Activated CD8-positive, alpha-beta T cell treated with anti-CD3 and anti-CD28 coated beads, Interleukin-2, amount 10 ng/mL, durations not matched to agents 7 days and 5 days (primary cell): ENCODE measurements at regions not wholly inside any gene's neighbourhood (a gene's known extent, or its start where the extent isn't known, plus 50 kb on each side); places are given as distances from the start of the nearest gene placed in this dataset.

ENCODE experiments used
- ATAC-seq: fragments of 150-1000 bp; cut with Tn5 transposase; one replicate; pipeline ENCODE4 v1.10.0; 2021; ENCODE audit warnings: moderate library complexity
- CTCF ChIA-PET: fragments of 350-600 bp; sonication (Branson Sonifier 250); formaldehyde crosslinking; loops from one replicate; lab custom pipeline; 2021; ENCODE audit warnings: antibody characterized with exemption; lab: Charles Lee
- POLR2A ChIA-PET: fragments of 350-600 bp; sonication (Branson Sonifier 250); formaldehyde crosslinking; loops from one replicate; lab custom pipeline; 2021; ENCODE audit warnings: antibody characterized with exemption; lab: Charles Lee
- DNase-seq: peaks from one replicate; pipeline ENCODE4 v3.0.0-alpha.2; 2020
- H3K27ac Mint-ChIP-seq: one replicate; pipeline ENCODE4 v1.8.0; 2021; ENCODE audit warnings: mild to moderate bottlenecking, mixed read lengths
- H3K27me3 Mint-ChIP-seq: one replicate; pipeline ENCODE4 v1.8.0; 2021; ENCODE audit warnings: low read depth, mixed read lengths
- H3K36me3 Mint-ChIP-seq: one replicate; pipeline ENCODE4 v1.8.0; 2021; ENCODE audit warnings: low read depth, mixed read lengths
- H3K4me1 Mint-ChIP-seq: one replicate; pipeline ENCODE4 v1.8.0; 2021; ENCODE audit warnings: low read depth, mixed read lengths
- H3K4me3 Mint-ChIP-seq: one replicate; pipeline ENCODE4 v1.8.0; 2021; ENCODE audit warnings: mild to moderate bottlenecking, mixed read lengths
- H3K9me3 Mint-ChIP-seq: one replicate; pipeline ENCODE4 v1.8.0; 2022; ENCODE audit warnings: mixed read lengths; ENCODE audit not compliant: insufficient read depth

DNA sequence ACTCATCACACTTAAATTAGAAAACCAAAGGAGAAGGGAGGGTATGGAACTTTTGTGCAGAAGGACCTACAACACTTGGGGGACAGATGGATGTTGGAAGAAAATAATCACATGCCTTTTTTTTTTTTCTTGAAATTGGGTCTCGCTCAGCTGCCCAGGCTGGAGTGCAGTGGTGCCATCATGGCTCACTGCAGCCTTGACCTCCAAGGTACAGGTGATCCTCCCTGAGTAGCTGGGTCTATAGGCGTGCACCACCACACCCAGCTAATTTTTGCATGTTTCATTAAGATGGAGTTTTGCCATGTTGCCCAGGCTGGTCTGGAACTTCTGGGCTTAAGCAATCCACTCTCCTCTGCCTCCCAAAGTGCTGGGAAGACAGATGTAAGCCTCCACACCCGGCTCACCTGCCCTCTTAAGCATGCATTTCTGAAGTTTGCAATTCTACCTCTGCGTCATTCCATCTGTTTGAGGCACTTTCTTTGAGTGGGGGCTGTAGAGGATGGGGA is 370.8 kb upstream of the JARID2 start:
- peaks cover 49% of the 10 kb centered on the region for H3K4me1 Mint-ChIP-seq
- POLR2A ChIA-PET: no interaction called here
- ATAC-seq (no peak), DNase-seq (no peak)
- CTCF ChIA-PET: interaction anchor here (1.8 kb wide), 1 partner anchor 29 kb away, joined by 3 read pairs; no protein-coding TSS in a partner anchor
- no peaks in the 10 kb centered on the region for H3K9me3 Mint-ChIP-seq
- no peak overlapping the region for H3K4me3 Mint-ChIP-seq
- peaks cover 4% of the 10 kb centered on the region for H3K36me3 Mint-ChIP-seq
- no peak overlapping the region for H3K27ac Mint-ChIP-seq
- H3K27me3 Mint-ChIP-seq: no peaks in the 10 kb centered on the region

DNA sequence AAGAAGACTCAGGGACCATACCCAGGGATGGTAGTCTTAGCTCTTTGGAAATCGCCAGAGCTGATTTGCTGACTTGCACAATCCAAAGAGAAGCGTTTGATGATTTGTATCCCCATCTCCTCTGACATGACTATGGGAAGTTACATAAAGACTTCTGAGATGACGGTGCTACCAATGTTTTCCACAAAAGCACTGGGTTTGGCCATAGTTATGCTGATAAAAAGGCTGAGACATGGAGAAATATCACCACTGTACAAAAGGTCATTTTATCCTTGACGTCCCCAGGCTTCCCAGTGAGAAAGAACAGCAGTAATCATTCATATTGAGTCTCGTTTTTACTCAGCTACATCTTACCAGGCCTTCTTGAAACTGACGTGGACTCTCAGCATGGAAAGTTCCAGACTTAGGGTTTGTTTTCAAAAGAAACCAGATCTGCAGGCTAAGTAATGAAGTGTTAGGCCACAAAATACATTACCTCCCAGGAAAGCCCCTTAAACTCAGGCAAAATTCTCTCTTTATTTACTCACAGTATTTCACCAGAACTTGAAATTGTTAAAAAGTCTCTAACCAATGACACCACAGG is 370.3 kb upstream of the JARID2 start:
- POLR2A ChIA-PET: no interaction called here
- Mint-ChIP-seq H3K27ac (no peak overlapping the region), H3K27me3 (no peaks in the 10 kb centered on the region), H3K4me3 (no peak overlapping the region), H3K4me1 (peaks cover 46% of the 10 kb centered on the region), H3K9me3 (no peaks in the 10 kb centered on the region), H3K36me3 (peaks cover 4% of the 10 kb centered on the region)
- DNase-seq: no peak
- ATAC-seq: no peak
- CTCF ChIA-PET: interaction anchor here (1.8 kb wide), 1 partner anchor 30 kb away, joined by 3 read pairs; no protein-coding TSS in a partner anchor

DNA sequence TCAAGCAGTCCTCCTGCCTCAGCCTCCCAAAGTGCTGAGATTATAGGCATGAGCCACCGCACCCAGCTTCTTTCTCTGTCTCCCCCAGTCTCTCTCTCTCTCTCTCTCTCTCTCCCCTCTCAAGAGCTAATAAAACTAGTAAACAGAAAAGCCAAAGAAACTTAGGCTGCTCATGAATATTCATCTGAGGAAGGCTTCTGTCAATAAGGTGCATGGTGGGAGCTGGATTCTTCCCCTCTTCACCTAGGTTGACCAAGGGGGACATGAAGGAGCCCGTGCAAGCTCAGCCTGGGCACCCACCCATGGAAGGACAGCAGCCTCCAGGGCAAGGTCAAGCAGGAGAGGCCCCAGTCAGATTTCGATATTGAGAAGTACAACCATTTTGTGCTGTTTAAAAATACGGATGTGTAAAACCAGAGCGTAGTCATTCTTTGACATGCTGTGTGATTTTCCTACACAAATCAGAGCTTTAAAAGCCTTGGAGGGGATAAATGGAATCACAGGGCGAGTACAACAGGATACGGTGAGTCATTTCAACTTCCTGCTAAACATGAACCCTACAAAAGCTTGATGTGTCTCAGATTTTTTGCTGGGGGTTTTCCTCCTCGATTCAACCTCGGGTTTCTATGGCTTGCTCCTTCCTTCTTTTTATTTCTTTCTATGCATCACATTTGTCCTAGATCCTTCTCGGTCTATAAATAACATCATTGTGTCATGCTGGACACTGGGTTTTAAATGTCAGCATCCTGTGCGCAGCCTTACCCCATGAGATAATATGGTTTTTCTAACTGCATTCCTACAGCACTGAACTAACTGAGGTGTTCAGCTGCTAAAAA is 368.9 kb upstream of the JARID2 start:
- DNase-seq: peak; percentile 42
- no peaks in the 10 kb centered on the region for H3K27me3 Mint-ChIP-seq
- peak overlapping the region; percentile 49 for H3K4me3 Mint-ChIP-seq
- ATAC-seq: peak; percentile 85
- H3K4me1 Mint-ChIP-seq: peaks cover 46% of the 10 kb centered on the region
- POLR2A ChIA-PET: interaction anchor here (0.6 to 1.7 kb wide), 3 partner anchors 9 to 1469 kb away, joined by 3 to 5 read pairs (median 3); no protein-coding TSS in a partner anchor
- H3K27ac Mint-ChIP-seq: peak overlapping the region; percentile 80
- CTCF ChIA-PET: interaction anchor here (0.5 to 1.8 kb wide), 4 partner anchors 9 to 550 kb away, joined by 3 to 4 read pairs (median 3); no protein-coding TSS in a partner anchor
- H3K9me3 Mint-ChIP-seq: no peaks in the 10 kb centered on the region
- H3K36me3 Mint-ChIP-seq: peaks cover 4% of the 10 kb centered on the region

DNA sequence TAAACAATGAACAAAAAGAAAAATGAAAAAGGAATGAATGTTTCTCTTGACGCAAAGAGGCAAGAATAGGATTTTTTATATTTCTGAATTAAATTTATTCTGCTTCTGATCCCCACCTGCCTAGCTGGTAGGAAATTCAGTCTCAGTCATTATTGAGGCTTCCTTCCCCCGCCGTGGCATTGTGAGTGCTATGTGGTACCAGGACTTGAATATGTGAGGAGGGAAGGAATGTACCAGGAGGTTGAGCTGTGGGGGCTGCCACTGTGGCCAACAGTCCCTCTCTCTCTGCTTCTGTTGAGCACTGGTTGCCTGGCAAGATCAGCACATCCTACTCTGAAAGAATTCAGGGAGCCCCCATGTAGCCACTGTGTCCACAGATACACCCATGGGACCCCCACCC is 368.1 kb upstream of the JARID2 start:
- Mint-ChIP-seq H3K27me3 (no peaks in the 10 kb centered on the region), H3K27ac (no peak overlapping the region), H3K4me1 (peaks cover 46% of the 10 kb centered on the region), H3K36me3 (peaks cover 4% of the 10 kb centered on the region), H3K9me3 (no peaks in the 10 kb centered on the region), H3K4me3 (no peak overlapping the region)
- ATAC-seq (no peak), DNase-seq (no peak)
- POLR2A ChIA-PET: interaction anchor here (0.6 kb wide), 1 partner anchor 1470 kb away, joined by 3 read pairs; no protein-coding TSS in a partner anchor
- CTCF ChIA-PET: no interaction called here

DNA sequence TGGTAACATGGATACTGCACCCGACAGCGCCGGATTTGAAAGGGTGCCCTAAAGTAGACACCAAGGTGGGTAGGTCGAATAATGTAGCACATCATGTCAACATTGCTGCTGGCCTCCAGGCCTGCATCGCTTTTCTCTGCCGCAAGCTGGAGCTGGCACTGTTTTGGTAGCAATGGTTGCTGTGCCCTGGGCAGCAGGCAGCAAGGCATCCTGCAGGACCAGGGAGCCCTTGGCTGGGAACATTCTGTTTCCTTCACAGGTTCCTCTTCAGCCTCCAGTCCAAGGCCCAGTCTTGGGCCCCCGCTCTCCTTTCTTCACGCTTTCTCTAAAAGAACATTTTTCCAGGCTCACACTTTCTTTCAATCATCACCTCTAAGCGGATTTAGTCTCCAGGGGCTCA is 365.8 kb upstream of the JARID2 start:
- no peak for DNase-seq
- H3K9me3 Mint-ChIP-seq: no peaks in the 10 kb centered on the region
- H3K27me3 Mint-ChIP-seq: no peaks in the 10 kb centered on the region
- no peak overlapping the region for H3K27ac Mint-ChIP-seq
- peaks cover 4% of the 10 kb centered on the region for H3K36me3 Mint-ChIP-seq
- peaks cover 34% of the 10 kb centered on the region for H3K4me1 Mint-ChIP-seq
- no peak overlapping the region for H3K4me3 Mint-ChIP-seq
- ChIA-PET POLR2A (no interaction called here), CTCF (no interaction called here)
- ATAC-seq: no peak

DNA sequence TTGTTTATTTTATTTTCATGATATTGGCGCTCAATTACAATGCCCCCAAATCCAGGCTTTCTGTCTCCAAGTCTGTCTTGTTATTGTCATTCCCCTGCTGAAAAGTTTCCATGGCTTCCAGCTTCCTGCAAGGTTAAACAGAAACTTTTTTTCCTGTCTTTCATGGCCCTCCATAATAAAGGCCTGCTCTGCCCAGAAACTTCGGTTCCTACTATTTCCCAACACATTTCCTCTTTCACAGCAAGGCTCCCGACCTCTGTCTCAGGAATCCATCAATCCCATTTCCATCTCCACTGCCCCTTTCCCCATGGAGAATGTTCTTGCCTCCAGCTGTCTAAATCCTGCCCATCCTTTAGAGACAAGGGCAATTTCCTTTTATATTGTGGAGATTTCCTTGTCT is 365.2 kb upstream of the JARID2 start:
- ChIA-PET POLR2A (interaction anchor here (0.7 kb wide), 3 partner anchors 72 to 319 kb away, joined by 4 to 5 read pairs (median 5); no protein-coding TSS in a partner anchor), CTCF (interaction anchor here (0.6 kb wide), 1 partner anchor 20 kb away, joined by 6 read pairs; no protein-coding TSS in a partner anchor)
- DNase-seq (no peak), ATAC-seq (no peak)
- Mint-ChIP-seq H3K27me3 (no peaks in the 10 kb centered on the region), H3K9me3 (no peaks in the 10 kb centered on the region), H3K4me3 (no peak overlapping the region), H3K4me1 (peaks cover 29% of the 10 kb centered on the region), H3K36me3 (peaks cover 4% of the 10 kb centered on the region), H3K27ac (no peak overlapping the region)

DNA sequence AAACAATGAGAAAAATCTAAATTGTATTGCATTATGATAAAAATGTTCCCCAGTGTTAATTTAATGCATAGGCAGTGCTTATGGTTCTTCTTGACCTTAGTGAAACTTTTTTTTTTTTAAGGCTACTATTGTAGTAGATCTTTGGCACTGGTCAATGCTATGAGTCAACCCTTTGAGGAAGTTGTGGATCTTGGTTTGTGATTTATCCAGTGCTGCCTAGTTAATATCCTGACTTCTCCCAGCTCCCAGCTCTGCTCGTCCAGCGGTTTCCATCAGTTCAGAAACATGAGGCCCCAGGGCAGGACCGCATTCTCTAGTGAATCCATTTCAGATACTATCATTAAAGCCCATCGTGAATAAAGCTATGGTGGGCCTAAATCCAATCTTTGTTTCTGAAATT is 364.5 kb upstream of the JARID2 start:
- DNase-seq: no peak
- Mint-ChIP-seq H3K27me3 (no peaks in the 10 kb centered on the region), H3K36me3 (peaks cover 4% of the 10 kb centered on the region), H3K27ac (no peak overlapping the region), H3K4me3 (no peak overlapping the region), H3K4me1 (peaks cover 22% of the 10 kb centered on the region), H3K9me3 (no peaks in the 10 kb centered on the region)
- CTCF ChIA-PET: interaction anchor here (0.6 kb wide), 1 partner anchor 20 kb away, joined by 6 read pairs; no protein-coding TSS in a partner anchor
- ATAC-seq: no peak
- POLR2A ChIA-PET: interaction anchor here (0.7 kb wide), 3 partner anchors 73 to 320 kb away, joined by 4 to 5 read pairs (median 5); no protein-coding TSS in a partner anchor

DNA sequence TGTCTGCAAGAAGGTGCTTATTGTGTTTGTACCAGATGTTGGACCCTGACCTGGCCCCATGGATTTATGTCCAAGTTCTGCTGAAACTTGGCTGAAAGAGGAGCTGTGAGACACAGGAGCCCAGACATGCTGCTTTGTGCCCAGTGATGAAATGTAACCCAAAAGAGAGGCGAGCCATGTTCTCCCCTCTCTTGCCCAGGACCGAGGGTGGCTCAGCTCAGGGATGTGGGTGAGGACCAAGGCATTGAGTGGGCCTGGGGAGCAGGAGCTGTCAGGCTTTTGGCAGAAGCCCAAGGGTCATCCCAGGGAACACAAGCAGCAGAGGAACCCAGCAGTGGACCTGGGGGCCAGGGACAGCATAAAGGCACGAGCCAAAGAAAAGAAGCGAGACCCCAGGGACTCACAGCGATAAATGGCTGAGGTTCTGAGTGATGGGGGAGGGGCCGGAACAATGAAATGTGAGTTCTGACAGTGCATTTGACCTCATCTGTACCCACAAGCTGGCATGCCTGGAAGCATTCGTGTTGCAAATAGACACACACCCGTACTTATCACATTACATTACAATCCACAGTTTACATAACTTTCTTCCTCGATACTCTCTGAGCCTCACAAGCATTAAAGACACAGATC is 363.4 kb upstream of the JARID2 start:
- ATAC-seq: no peak
- no peak for DNase-seq
- Mint-ChIP-seq H3K4me3 (no peak overlapping the region), H3K9me3 (no peaks in the 10 kb centered on the region), H3K4me1 (peaks cover 12% of the 10 kb centered on the region), H3K27ac (no peak overlapping the region), H3K27me3 (no peaks in the 10 kb centered on the region), H3K36me3 (peaks cover 4% of the 10 kb centered on the region)
- ChIA-PET CTCF (no interaction called here), POLR2A (no interaction called here)

DNA sequence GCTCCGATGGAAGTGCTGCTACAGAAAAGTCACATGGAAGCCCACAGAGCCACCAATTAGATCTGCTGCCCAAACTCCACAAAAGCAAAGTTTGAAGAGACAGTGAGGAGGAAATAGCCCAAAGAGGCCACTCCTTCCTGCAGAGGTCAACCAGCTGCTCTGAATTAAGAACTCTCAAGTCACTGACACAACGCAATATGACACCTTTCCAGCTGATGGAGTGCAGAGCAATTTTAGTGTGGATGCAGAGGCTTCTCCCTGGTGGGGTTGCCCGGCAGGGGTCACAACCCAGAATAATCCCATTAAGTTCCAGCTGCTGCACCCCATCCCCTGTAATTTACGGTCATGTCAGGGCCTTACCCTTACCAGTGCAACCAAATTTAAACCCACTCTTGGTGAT is 361.9 kb upstream of the JARID2 start:
- no peaks in the 10 kb centered on the region for H3K9me3 Mint-ChIP-seq
- POLR2A ChIA-PET: interaction anchor here (0.7 kb wide), 1 partner anchor 23 kb away, joined by 3 read pairs; no protein-coding TSS in a partner anchor
- H3K4me1 Mint-ChIP-seq: no peaks in the 10 kb centered on the region
- H3K27ac Mint-ChIP-seq: no peak overlapping the region
- no peak overlapping the region for H3K4me3 Mint-ChIP-seq
- ATAC-seq (no peak), DNase-seq (no peak)
- H3K27me3 Mint-ChIP-seq: no peaks in the 10 kb centered on the region
- CTCF ChIA-PET: no interaction called here
- peaks cover under 1% of the 10 kb centered on the region for H3K36me3 Mint-ChIP-seq

DNA sequence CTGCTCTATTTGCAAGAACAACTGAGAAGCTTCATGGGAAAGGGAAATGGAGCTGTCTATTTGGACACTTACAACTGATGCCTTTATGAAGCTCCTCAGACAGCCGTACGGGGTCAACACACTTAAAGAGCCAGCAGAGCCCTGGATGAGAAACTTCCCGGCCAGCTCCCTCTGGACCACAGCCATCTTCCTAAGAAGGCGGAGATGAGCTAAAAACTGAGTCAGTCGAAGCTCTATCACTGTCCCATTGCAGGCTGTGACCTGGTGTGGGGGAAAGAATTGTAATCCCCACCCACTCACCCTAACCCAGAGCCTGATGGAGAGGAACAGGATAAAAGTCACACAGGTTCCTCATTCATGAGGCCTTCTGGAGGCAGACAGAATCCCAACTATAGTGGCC is 360.4 kb upstream of the JARID2 start:
- ChIA-PET POLR2A (no interaction called here), CTCF (no interaction called here)
- Mint-ChIP-seq H3K27me3 (no peaks in the 10 kb centered on the region), H3K4me3 (no peak overlapping the region), H3K27ac (no peak overlapping the region), H3K36me3 (no peaks in the 10 kb centered on the region), H3K9me3 (no peaks in the 10 kb centered on the region), H3K4me1 (no peaks in the 10 kb centered on the region)
- ATAC-seq (no peak), DNase-seq (no peak)

DNA sequence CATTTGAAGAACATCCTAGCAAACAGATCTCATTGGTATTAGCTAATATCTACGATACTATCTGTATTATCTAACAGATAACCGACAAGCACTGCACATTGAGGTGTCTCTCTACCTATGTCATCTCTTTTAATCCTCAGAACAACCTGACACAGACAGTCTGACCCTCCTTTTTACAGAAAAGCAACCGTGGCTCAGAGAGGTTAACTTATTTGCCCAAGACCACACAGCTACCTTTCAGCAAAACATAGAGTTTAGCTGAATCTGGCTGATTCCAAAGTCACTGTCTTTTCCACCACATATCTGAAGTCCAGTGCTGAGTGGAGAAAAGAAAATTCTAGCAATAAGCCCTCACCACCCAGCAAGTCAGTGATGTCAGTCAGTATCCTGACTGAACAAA is 358.7 kb upstream of the JARID2 start:
- Mint-ChIP-seq H3K36me3 (no peaks in the 10 kb centered on the region), H3K27me3 (no peaks in the 10 kb centered on the region), H3K4me3 (no peak overlapping the region), H3K4me1 (no peaks in the 10 kb centered on the region), H3K27ac (no peak overlapping the region), H3K9me3 (no peaks in the 10 kb centered on the region)
- CTCF ChIA-PET: interaction anchor here (1.1 kb wide), 1 partner anchor 10 kb away, joined by 3 read pairs; no protein-coding TSS in a partner anchor
- ATAC-seq (no peak), DNase-seq (no peak)
- POLR2A ChIA-PET: no interaction called here
